ENCODE measurements at regions not wholly inside any gene's neighbourhood (a gene's known extent, or its start where the extent isn't known, plus 50 kb on each side); places are given as distances from the start of the nearest gene placed in this dataset.

DNA sequence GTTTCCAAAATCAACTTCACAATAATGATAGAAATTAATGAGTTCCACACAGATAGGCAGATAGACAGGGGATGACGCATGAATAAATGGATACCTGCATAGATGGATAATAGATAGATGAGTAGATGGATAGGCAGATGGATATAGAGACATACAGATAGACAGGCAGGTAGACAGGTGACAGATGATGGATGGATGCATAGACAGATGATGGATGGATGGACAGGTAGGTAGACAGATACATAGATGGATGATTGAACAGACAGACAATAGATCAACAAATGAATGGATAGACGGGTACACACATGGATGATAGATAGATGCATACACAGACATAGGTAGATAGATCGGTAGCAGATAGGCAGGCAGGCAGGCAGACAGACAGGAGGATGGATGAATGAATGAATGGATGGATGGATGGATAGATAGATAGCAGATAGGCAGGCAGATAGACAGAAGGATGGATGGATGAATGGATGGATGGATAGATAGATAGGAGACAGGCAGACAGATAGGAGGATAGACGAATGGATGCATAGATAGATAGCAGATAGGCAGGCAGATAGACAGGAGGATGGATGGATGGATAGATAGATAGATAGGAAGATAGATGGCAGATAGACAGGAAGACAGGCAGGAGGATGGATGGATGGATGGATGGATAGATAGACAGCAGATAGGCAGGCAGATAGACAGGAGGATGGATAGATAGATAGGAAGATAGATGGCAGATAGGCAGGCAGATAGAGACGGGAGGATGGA, 142.5 kb downstream of the RBFOX3 start:
- ChIA-PET RAD21 (ENCODE audit: low non-redundant PET in 1 of 2, low total read pairs in 2 of 2, uncharacterized antibody in 2 of 2, unreplicated experiment in 2 of 2) (no interaction called here), POLR2A (no interaction called here), CTCF (no interaction called here)
- peaks cover 35% of the 10 kb centered on the region for H3K27me3 ChIP-seq (ENCODE audit: insufficient read depth, low read length)
- H3K4me1 ChIP-seq (ENCODE audit: control insufficient read depth in 1 of 2, insufficient read depth in 2 of 2, low read length in 2 of 2) = peaks cover 3 to 5% of the 10 kb centered on the region in 2 experiments; a peak in 3 of 4 replicates
- intact Hi-C loops (cut with micrococcal nuclease) = no loop called here
- TF ChIP-seq, protein P1, sequence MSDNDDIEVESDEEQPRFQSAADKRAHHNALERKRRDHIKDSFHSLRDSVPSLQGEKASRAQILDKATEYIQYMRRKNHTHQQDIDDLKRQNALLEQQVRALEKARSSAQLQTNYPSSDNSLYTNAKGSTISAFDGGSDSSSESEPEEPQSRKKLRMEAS (IDR thresholded peaks at IDR 0.05) = no peak
- TF ChIP-seq EGR1 (IDR thresholded peaks at IDR 0.05; ENCODE audit: low read depth) (no peak), ZNF274 (IDR thresholded peaks at IDR 0.05; ENCODE audit: low read depth, low read length) (no peak), RAD21 (IDR thresholded peaks at IDR 0.05; ENCODE audit: low read depth) (no peak), TCF7L2 (IDR thresholded peaks at IDR 0.05; ENCODE audit: borderline replicate concordance, extremely low read depth, insufficient read depth, insufficient read length) (no peak), YY1 (IDR thresholded peaks at IDR 0.05; ENCODE audit: extremely low read depth, insufficient replicate concordance, low read depth, low read length) (no peak), ELF1 (IDR thresholded peaks at IDR 0.05; ENCODE audit: borderline replicate concordance, low read depth) (no peak), CEBPB (IDR thresholded peaks at IDR 0.05; ENCODE audit: low read depth) (no peak), FOSL1 (IDR thresholded peaks at IDR 0.05; ENCODE audit: low read depth) (no peak), POLR2A (IDR thresholded peaks at IDR 0.05; ENCODE audit: borderline replicate concordance, extremely low read depth, insufficient read depth, insufficient read length) (no peak), CBX3 (IDR thresholded peaks at IDR 0.05; ENCODE audit: low read depth) (no peak), SIN3A (IDR thresholded peaks at IDR 0.05; ENCODE audit: low read depth) (no peak), SRF (IDR thresholded peaks at IDR 0.05; ENCODE audit: low read depth) (no peak), JUND (IDR thresholded peaks at IDR 0.05) (no peak), EZH2 (IDR thresholded peaks at IDR 0.05) (no peak), SP1 (IDR thresholded peaks at IDR 0.05; ENCODE audit: low read depth) (no peak), EZH2phosphoT487 (IDR thresholded peaks at IDR 0.05; ENCODE audit: borderline replicate concordance) (no peak), ZBTB33 (IDR thresholded peaks at IDR 0.05; ENCODE audit: extremely low read depth, insufficient replicate concordance, low read length) (no peak)
- TF ChIP-seq, protein P2, sequence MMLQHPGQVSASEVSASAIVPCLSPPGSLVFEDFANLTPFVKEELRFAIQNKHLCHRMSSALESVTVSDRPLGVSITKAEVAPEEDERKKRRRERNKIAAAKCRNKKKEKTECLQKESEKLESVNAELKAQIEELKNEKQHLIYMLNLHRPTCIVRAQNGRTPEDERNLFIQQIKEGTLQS (IDR thresholded peaks at IDR 0.05) = no peak
- no TSS peak for BruUV-seq (replicated peaks)
- no peaks in the 10 kb centered on the region for H3K79me2 ChIP-seq (ENCODE audit: insufficient read depth, low read length)
- no peaks in the 10 kb centered on the region for H4K20me1 ChIP-seq (ENCODE audit: insufficient read depth)
- H3K9me2 ChIP-seq (ENCODE audit: insufficient read depth) = no peaks in the 10 kb centered on the region
- H3K9me3 ChIP-seq (ENCODE audit: control insufficient read depth in 1 of 2, insufficient read depth in 1 of 2, low read depth in 1 of 2, low read length in 2 of 2) = no peaks in the 10 kb centered on the region
- DNase-seq (ENCODE audit: low read depth, low spot score) (no peak), ATAC-seq (no peak)
- no peak overlapping the region for H3K4me2 ChIP-seq (ENCODE audit: low read length)
- no peak overlapping the region for H3K9ac ChIP-seq (ENCODE audit: low read length)
- no peak overlapping the region for H3K4me3 ChIP-seq (replicated peaks in 1 of 2; ENCODE audit: low read depth in 1 of 2, low read length in 2 of 2)
- H2AFZ ChIP-seq (ENCODE audit: low read depth, low read length, poor library complexity, severe bottlenecking) = no peak overlapping the region
- no peak overlapping the region for H3K27ac ChIP-seq (ENCODE audit: low read depth, low read length)
- H3K36me3 ChIP-seq (ENCODE audit: control insufficient read depth in 1 of 2, insufficient read depth in 2 of 2, low read length in 2 of 2) = no peaks in the 10 kb centered on the region
